ENCODE measurements at regions not wholly inside any gene's neighbourhood (a gene's known extent, or its start where the extent isn't known, plus 50 kb on each side); places are given as distances from the start of the nearest gene placed in this dataset.

DNA sequence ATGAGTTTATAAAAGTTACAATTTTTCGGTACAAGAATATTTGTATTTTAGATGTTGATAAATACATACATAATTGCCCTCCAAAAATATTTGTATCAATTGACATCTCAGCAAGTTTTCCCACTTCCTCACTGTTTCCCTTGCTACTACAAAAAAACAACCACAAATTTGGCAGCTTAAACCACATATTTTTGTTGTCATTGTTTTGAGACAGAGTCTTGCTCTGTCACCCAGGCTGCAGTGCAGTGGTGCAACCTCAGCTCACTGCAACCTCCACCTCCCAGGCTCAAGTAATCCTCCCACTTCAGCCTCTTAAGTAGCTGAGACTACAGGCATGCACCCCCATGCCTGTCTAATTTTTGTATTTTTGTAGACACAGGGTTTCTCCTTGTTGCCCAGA is 162.8 kb upstream of the RARB start:
- no peak for TF ChIP-seq GATA2 (IDR thresholded peaks at IDR 0.05; ENCODE audit: low read depth, low read length)
- no peak for TF ChIP-seq GATA3 (IDR thresholded peaks at IDR 0.05; ENCODE audit: low read depth, low read length)
